ENCODE measurements at regions not wholly inside any gene's neighbourhood (a gene's known extent, or its start where the extent isn't known, plus 50 kb on each side); places are given as distances from the start of the nearest gene placed in this dataset.
A peak's percentile ranks its signal among the peaks of the same experiment; 100 is the strongest.

DNA sequence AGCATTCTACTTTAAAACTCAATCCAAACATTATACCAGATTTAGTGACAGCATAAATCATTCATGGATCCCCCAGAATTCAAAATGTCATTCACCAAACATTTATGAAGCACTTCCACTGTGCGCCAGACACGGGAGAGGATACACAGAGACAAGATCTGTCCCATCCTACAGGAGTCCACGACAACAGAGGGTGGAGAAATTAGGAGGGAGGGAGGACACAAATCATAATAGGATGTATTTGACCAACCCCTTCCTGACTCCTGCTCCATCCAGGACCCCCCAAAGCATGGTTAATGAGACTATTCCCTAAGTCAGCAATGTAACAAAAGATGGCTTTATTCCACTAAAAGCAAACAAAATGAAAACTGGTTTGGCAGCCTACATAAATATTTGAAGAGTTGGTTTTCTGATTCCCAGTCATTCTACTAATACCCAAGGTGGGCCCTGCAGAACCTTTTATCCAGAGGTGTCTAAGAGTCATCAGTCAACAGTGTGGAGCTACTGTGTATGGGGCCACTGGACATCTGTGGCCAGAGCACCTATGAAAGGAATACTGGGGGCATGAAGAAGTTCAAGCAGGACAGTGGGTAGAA, 62.8 kb upstream of the DOCK9 start:
- H3K27me3 Mint-ChIP-seq (ENCODE audit: low read depth) = no peaks in the 10 kb centered on the region
- no peak overlapping the region for H3K27ac Mint-ChIP-seq (ENCODE audit: unreplicated experiment)
- H3K4me3 Mint-ChIP-seq = no peak overlapping the region

DNA sequence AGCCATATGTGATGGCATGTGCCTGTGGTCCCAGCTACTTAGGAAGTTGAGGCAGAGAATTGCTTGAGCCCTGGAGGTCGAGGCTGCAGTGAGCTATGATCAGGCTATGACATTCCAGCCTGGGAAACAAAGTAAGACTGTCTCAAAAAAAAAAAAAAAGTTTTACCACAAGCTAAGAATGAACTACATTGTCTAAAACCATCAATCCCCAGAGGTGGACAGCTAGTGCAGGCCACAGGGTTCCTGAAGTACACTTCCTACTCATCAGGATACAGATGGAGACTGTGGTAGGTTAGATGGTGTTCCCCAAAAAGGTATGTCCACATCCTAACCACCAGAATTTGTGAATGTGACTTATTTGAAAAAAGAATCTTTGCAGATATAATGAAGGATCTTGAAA, 63.5 kb upstream of the DOCK9 start:
- DNase-seq (ENCODE audit: low read depth, low spot score) = no peak
- Mint-ChIP-seq H3K27me3 (ENCODE audit: low read depth) (no peaks in the 10 kb centered on the region), H3K36me3 (ENCODE audit: low read depth) (no peaks in the 10 kb centered on the region), H3K9me3 (no peaks in the 10 kb centered on the region), H3K4me3 (no peak overlapping the region), H3K27ac (ENCODE audit: unreplicated experiment) (no peak overlapping the region), H3K4me1 (no peaks in the 10 kb centered on the region)
- TF ChIP-seq, protein P1, sequence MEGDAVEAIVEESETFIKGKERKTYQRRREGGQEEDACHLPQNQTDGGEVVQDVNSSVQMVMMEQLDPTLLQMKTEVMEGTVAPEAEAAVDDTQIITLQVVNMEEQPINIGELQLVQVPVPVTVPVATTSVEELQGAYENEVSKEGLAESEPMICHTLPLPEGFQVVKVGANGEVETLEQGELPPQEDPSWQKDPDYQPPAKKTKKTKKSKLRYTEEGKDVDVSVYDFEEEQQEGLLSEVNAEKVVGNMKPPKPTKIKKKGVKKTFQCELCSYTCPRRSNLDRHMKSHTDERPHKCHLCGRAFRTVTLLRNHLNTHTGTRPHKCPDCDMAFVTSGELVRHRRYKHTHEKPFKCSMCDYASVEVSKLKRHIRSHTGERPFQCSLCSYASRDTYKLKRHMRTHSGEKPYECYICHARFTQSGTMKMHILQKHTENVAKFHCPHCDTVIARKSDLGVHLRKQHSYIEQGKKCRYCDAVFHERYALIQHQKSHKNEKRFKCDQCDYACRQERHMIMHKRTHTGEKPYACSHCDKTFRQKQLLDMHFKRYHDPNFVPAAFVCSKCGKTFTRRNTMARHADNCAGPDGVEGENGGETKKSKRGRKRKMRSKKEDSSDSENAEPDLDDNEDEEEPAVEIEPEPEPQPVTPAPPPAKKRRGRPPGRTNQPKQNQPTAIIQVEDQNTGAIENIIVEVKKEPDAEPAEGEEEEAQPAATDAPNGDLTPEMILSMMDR (conservative IDR thresholded peaks at IDR 0.05) = no peak

More for the DNA sequence above, 62.8 kb upstream of the DOCK9 start:
- Mint-ChIP-seq H3K9me3 (no peaks in the 10 kb centered on the region), H3K4me1 (no peaks in the 10 kb centered on the region), H3K36me3 (ENCODE audit: low read depth) (no peaks in the 10 kb centered on the region)
- DNase-seq (ENCODE audit: low read depth, low spot score) = no peak
- TF ChIP-seq, protein P1 (conservative IDR thresholded peaks at IDR 0.05) = no peak

DNA sequence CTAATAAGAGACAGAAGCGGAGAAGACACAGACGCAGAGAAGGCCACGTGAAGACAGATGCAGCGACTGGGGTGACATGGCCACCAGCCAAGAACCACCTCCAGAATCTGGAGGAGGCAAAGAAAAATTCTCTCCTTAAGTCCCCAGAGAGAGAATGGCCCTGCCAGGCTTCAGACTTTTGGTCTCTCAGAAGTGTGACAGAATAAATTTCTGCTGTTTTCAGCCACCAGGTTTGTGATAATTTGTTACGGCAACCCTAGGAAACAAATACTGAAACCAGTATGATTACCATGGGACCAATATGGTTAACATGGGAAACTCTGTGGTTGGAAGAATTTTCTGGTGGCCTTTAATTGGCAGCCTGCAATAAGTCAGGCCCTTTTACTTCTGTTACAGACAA, 63.9 kb upstream of the DOCK9 start:
- no peaks in the 10 kb centered on the region for H3K36me3 Mint-ChIP-seq (ENCODE audit: low read depth)
- no peaks in the 10 kb centered on the region for H3K4me1 Mint-ChIP-seq
- no peaks in the 10 kb centered on the region for H3K9me3 Mint-ChIP-seq
- H3K27me3 Mint-ChIP-seq (ENCODE audit: low read depth) = no peaks in the 10 kb centered on the region
- H3K27ac Mint-ChIP-seq (ENCODE audit: unreplicated experiment) = no peak overlapping the region
- no peak overlapping the region for H3K4me3 Mint-ChIP-seq
- DNase-seq (ENCODE audit: low read depth, low spot score) = no peak
- TF ChIP-seq, protein P1 (conservative IDR thresholded peaks at IDR 0.05) = no peak

DNA sequence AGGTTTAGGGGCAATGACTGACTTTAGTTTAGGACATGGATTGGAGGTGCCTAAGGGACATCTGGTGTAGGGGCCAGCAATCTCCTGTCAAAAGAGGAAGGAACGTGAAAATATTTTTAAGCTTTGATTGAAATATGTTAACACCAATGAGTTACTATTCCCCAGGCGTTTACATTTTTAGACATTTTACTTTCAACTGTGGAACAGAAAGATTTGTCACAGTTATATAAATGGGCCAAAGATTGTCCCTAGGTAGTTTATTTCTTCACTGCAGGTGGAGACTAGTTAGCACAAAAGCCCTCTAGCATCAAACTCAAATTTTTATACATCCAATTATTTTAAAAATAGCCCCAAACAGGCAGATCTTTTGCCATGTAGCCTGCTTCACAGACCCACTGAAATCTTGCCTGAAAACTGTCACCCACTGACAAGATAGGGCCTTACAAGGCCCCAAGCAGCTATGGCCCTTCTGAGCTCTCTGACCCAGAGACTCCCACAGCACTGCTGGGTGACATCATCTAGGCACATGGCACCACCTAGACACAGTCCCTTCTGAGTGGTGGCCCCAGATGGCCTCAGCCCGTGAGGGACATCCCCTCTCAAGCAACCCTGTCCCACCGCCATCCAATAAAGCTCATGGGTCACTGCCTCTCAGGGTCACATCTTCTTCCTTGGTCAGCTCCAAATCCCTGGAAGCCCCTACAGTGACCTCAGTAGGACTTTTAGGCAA, 64.8 kb upstream of the DOCK9 start:
- no peaks in the 10 kb centered on the region for H3K9me3 Mint-ChIP-seq
- no peaks in the 10 kb centered on the region for H3K27me3 Mint-ChIP-seq (ENCODE audit: low read depth)
- H3K27ac Mint-ChIP-seq (ENCODE audit: unreplicated experiment) = peak overlapping the region; percentile 80
- no peaks in the 10 kb centered on the region for H3K36me3 Mint-ChIP-seq (ENCODE audit: low read depth)
- H3K4me1 Mint-ChIP-seq = no peaks in the 10 kb centered on the region
- DNase-seq (ENCODE audit: low read depth, low spot score) = no peak
- TF ChIP-seq, protein P1 (conservative IDR thresholded peaks at IDR 0.05) = no peak
- no peak overlapping the region for H3K4me3 Mint-ChIP-seq

DNA sequence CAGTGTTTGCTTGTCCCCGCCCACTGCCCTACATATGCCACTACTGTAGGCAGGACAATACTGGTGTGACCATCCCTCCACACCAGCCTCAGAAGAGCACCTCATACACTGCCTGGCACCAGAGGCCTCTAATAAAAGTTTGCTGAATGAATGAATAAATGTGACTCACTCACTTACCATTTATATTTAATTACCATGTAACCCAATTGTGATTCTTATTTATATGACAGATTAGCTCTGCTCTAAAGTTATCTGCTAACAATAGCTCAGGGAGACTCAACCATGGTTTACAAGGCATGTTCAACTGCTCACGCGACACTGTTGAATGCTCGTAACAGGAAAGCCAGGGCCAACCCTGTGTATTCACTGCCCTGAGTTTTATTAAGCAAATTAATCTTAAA, 66.0 kb upstream of the DOCK9 start:
- TF ChIP-seq, protein P1 (conservative IDR thresholded peaks at IDR 0.05) = no peak
- no peak overlapping the region for H3K4me3 Mint-ChIP-seq
- no peak for DNase-seq (ENCODE audit: low read depth, low spot score)
- no peaks in the 10 kb centered on the region for H3K36me3 Mint-ChIP-seq (ENCODE audit: low read depth)
- H3K4me1 Mint-ChIP-seq = no peaks in the 10 kb centered on the region
- H3K27ac Mint-ChIP-seq (ENCODE audit: unreplicated experiment) = no peak overlapping the region
- no peaks in the 10 kb centered on the region for H3K9me3 Mint-ChIP-seq
- no peaks in the 10 kb centered on the region for H3K27me3 Mint-ChIP-seq (ENCODE audit: low read depth)
